Lower leg skin (tissue), 3 donors: ENCODE measurements at regions not wholly inside any gene's neighbourhood (a gene's known extent, or its start where the extent isn't known, plus 50 kb on each side); places are given as distances from the start of the nearest gene placed in this dataset.

Source experiments
- CTCF ChIP-seq, 3 donors: fragments of 450-650 bp; IDR thresholded peaks; one replicate each; pipeline ENCODE4 v1.5.1; 2016; ENCODE audit warnings: antibody characterized with exemption in 3 of 3, mild to moderate bottlenecking in 3 of 3, moderate library complexity in 2 of 3
- POLR2A ChIP-seq, 2 donors: fragments of 450-650 bp; IDR thresholded peaks; one replicate each; pipeline ENCODE4 v1.6.1; 2016 to 2017; ENCODE audit warnings: antibody characterized with exemption in 2 of 2, mild to moderate bottlenecking in 1 of 2, moderate library complexity in 1 of 2

- TF ChIP-seq CTCF (IDR thresholded peaks at IDR 0.05) = no peak
- no peak for TF ChIP-seq POLR2A (IDR thresholded peaks at IDR 0.05)
Observed at GRCh38 chr4:111068883-111069282, 446.0 kb upstream of the PITX2 start.
